GM19463 (cell line): ENCODE measurements at regions not wholly inside any gene's neighbourhood (a gene's known extent, or its start where the extent isn't known, plus 50 kb on each side); places are given as distances from the start of the nearest gene placed in this dataset.

ENCODE experiments used
- ATAC-seq: cut with Tn5 transposase; IDR thresholded peaks from one replicate; pipeline ENCODE4 v1.9.1; 2021; ENCODE audit warnings: mild to moderate bottlenecking, moderate library complexity; ENCODE audit not compliant: unreplicated experiment

GRCh38 chr7:25952261-25953057, 199.5 kb upstream of the NFE2L3 start:
- ATAC-seq, result no peak

- ATAC-seq, result no peak
These were observed 198.1 kb upstream of the NFE2L3 start for GRCh38 chr7:25953859-25954258.

DNA sequence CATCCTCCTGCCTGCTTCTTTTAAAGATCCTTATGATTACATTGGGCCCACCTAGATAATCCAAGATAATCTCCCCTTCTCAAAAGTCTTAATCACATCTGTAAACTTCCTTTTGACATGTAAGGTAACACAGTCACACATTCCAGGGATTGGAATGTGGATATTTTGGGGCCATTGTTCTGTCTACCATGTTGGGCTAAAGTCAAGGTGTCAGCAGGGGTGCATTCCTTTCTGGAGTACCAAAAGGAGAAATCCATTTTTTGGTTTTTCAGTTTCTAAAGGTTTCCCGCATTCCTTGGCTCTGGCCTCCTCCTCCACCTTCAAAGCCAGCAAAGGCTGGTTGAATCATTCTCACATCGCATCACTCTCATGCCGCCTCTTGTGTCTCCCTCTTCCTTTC, 197.6 kb upstream of the NFE2L3 start:
- ATAC-seq, result no peak

DNA sequence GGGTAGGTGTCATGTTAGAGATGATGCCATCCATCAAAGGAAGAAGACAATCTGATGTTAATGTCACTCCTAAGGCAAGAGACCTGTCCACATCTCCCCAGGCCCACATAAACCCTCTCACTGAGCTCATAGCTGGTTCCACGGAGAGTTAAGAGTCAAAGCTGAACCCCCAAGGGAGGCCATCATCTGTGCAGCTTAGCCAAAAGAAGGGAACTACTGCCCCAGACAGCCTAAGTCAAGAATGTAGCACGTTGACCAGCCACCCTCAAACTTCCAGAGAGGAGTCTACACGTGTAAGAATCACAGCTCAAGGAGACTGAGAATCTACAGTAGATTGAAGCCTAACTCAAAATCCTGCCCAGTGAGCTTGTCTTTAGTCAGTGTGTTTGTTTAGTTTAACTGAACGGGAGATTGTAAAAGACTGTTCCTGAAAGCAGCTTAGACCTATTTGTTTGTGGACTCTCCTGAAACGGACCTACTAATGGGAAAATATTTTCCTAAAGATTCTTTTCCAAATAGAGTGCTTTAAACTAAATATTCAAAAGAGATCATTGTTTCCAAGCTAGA, 192.7 kb upstream of the NFE2L3 start:
- no peak for ATAC-seq

GRCh38 chr7:25963733-25964132, 188.3 kb upstream of the NFE2L3 start:
- no peak for ATAC-seq

DNA sequence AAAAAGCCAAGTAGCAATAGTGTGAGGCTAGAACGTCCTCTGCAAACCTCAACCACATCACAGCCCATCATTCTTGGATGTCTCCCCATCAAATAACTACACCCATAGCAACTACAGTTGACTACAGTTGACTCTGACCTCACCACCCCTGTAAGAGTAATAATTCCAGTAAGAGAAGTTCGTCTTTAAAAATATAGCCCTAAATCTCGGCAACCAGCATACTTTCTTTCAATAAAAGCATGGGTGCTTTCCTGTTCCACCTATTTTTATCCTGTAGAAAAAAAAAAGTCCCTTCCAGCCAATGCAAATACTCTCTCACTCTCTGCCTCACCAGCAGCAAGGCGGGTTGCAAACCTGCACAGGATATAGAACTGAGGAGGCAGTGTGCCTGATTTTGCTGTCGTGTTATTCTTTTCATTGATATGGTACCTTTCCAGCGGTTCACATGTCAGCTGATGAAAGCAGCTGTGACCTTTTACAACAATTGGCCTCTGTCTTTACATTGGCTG, 187.5 kb upstream of the NFE2L3 start:
- peak; percentile 29 for ATAC-seq

- no peak for ATAC-seq
These were observed 186.4 kb upstream of the NFE2L3 start for GRCh38 chr7:25965405-25966123.

DNA sequence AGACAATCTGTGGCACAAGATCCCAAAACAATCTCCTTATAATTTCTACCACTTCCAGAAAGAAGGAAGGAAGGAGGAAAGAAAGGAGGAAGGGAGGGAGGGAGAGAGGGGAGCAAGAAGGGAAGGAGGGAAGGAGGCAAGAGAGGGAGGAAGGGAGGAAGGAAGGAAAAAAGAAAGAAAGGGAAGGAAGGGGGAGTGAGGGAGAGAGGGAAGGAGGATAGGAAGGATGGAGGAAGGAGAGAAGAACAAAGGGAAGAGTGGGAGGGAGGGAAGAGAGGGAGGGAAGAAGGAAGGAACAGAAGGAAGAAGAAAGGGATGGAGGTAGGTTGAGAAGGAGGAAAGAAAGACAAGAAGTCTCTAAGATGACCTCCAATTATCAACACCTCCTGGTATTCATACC, 185.5 kb upstream of the NFE2L3 start:
- ATAC-seq, result no peak

- peak; percentile 22 for ATAC-seq
These were observed 184.5 kb upstream of the NFE2L3 start for GRCh38 chr7:25967278-25968204.

DNA sequence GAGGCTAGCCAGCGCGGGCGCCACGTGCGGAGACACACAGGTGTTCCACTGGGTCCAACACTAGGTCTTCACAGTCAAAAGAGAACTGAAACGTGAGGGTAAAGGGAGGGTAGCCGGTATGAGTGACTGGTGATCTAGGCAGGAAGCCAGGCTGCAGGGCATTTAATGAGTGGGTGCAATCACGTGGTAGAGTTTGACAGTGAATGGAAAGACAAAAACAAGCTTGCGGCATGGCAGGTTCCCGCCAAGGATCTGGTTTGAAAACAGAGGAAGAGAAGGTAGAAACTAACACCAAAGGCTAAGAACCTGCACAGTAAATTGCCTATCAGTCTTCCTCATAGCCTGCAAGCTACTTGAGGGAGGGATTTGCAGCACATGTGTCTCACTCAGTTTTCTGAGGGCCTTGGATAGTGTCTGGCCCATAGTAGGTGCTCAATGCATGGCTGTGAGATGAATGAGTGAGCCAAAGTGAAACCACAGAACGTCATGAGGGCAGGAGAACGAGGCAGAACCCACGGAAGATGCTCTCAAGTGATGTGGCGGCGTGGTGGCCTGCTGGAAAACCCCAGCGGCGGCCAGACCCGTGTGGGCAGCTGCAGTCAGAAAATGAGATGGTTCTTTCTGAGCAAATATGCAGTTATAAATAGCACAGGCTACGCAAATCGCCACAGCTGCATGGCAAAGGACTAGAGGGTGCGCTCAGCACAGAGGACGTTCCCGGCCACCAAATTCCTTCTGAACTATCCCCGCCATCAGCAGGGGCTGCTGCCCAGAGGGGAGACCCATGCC, 183.6 kb upstream of the NFE2L3 start:
- peak; percentile 58 for ATAC-seq

- no peak for ATAC-seq
These were observed 181.6 kb upstream of the NFE2L3 start for GRCh38 chr7:25970356-25970755.

- ATAC-seq, result no peak
These were observed 181.1 kb upstream of the NFE2L3 start for GRCh38 chr7:25970911-25971310.

DNA sequence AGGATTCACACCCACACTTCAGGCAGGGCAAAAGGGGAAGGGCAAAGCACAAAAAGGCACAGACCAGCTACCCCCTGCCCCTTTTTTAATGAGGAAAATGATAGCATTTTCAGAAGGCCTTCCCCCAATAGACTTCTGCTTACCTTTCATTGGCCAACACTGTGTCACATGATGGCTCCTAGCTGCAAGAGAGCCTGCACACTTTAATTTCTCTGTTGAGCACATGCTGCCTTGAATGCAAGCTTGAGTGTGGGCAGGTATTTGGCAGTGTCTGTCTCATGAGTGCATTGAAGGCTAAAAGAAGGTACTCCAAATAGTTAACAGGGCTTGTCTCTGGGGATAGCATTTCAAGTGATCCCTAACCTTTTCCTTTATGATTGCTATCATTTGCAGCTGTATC, 175.4 kb upstream of the NFE2L3 start:
- ATAC-seq, result no peak

DNA sequence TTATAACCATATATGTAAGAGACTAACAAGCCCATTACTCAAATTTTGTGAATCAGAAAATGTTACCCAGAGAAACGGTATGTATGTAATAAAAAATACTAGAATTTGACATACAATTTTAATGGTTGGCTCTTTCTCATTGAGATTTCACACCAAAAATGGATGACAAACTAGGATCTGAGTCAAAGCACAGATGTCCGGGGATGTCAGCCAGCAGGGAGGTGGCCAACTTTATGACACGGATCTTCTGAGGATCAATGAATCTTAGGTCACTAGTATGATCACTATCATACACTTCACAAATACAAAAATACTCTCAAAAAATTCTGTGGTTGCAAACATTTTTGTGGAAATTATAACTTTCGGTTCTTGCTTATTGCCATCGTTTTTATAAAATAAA, 173.5 kb upstream of the NFE2L3 start:
- no peak for ATAC-seq

- no peak for ATAC-seq
These were observed 172.4 kb upstream of the NFE2L3 start for GRCh38 chr7:25979605-25980004.

GRCh38 chr7:25982684-25983083, 169.3 kb upstream of the NFE2L3 start:
- no peak for ATAC-seq

DNA sequence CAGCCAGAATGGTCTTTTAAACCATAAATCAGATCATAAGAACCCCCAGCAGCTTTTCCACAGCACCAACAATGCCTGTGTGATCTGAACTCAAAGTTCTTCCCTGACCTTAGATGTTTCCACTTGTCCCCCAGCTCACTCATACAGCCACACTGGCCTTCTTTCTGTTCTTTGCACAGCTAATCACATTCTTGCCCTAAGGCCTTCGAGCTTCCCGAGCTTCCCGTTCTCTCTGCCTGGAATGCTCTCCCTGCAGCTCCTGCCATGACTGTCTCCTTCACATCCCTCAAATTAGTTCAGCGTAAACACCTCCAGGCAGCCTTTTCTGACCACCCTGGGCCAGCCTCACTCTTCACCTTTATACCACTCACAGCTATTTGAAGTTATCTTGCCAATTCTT, 166.8 kb upstream of the NFE2L3 start:
- ATAC-seq, result no peak

- no peak for ATAC-seq
These were observed 163.4 kb upstream of the NFE2L3 start for GRCh38 chr7:25988640-25989039.

DNA sequence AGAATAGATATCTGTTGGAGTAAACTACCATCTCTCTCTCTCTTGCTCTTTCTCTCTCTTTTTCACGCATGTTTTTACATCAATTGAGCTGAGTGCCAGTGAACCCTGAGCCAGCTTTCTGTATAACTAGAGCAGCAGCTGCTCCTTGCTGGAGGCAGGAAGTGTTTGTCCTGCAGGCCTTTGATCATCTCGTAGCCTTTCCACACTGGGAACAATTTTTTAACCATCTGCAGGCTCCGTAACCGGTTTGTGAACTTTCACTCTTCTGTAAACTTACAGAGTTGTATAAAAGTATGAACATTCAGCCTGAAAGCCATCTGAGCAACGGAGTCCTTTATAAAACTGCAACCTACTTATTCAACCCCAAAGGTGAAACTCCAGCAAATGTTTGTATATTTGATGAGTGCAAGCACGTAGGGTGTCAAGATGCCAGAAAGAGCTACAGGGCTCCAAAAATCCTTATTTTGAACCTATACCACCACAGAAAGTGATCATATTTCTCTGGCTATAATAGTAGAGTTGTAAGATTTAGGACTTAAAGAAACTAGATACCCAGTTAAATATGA, 162.8 kb upstream of the NFE2L3 start:
- no peak for ATAC-seq
